Heart left ventricle (tissue), 13 donors: ENCODE measurements at regions not wholly inside any gene's neighbourhood (a gene's known extent, or its start where the extent isn't known, plus 50 kb on each side); places are given as distances from the start of the nearest gene placed in this dataset.

Source experiments
- POLR2A ChIP-seq, 2 donors: fragments of 450-650 bp; IDR thresholded peaks; one replicate each; pipeline ENCODE4 v1.6.1; 2017; ENCODE audit warnings: antibody characterized with exemption in 2 of 2, mild to moderate bottlenecking in 2 of 2, moderate library complexity in 2 of 2
- TF ChIP-seq, protein P1 (sequence below), 12 donors: fragments of 200-600 bp; sonication (generic) in 4 of 12; IDR thresholded peaks; one replicate each; pipeline versions ENCODE4 v1.5.0 to v1.8.0; 2018 to 2022; ENCODE audit warnings: antibody characterized with exemption in 12 of 12, mild to moderate bottlenecking in 5 of 12
- donor health status: ischemic (EF 13 %, LVEDD 7.1; RV severe dilation, severe dysfunction).
- donor health status: DM: no; HTN: yes; CAD: no.
- donor health status: DM: no; HTN: no; CAD: no.
- donor health status: ischemic (EF 25% LVEDD 6.9; RV normal size, moderate dysfunction).
- donor health status: ischemic (EF 25% LVEDD 5.7; RV mildly dilated, moderate dysfunction).
- donor health status: ischemic (EF 35%, LVEDD 5.7; RV mildly dilated, moderate dysfunction).
- donor health status: nonischemic (EF 11% LVEDD 7.7; RV severe dilation, severe dysfunction).
- donor health status: DM: yes; HTN: yes; CAD: no.
- donor health status: PGD.
- donor health status: ischemic (EF 29% LVEDD 5.4; RV normal size, mild dysfunction).
- donor health status: nonischemic (EF 23%, LVEDD 6.1; RV moderate dilation, normal function).

DNA sequence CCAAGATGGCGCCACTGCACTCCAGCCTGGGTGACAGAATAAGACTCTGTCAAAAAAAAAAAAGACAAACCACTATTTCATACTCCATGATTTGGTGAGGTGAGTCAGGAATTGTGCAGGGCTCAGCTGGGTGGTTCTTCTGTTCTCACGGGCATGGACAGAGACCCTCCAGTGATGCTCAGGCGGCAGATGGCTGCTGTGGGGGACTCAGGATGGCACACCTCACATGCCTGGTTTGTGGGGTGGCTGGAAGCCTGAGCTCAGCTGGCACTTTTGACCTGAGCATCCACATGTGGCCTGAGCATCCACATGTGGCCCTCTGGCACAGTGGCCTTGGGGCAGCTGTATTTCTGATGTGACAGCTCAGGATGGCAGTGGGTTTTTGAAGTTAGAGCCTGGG lies 217.2 kb downstream of the IRX2 start:
- TF ChIP-seq, protein P1, sequence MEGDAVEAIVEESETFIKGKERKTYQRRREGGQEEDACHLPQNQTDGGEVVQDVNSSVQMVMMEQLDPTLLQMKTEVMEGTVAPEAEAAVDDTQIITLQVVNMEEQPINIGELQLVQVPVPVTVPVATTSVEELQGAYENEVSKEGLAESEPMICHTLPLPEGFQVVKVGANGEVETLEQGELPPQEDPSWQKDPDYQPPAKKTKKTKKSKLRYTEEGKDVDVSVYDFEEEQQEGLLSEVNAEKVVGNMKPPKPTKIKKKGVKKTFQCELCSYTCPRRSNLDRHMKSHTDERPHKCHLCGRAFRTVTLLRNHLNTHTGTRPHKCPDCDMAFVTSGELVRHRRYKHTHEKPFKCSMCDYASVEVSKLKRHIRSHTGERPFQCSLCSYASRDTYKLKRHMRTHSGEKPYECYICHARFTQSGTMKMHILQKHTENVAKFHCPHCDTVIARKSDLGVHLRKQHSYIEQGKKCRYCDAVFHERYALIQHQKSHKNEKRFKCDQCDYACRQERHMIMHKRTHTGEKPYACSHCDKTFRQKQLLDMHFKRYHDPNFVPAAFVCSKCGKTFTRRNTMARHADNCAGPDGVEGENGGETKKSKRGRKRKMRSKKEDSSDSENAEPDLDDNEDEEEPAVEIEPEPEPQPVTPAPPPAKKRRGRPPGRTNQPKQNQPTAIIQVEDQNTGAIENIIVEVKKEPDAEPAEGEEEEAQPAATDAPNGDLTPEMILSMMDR (IDR thresholded peaks at IDR 0.05), result no peak
- no peak for TF ChIP-seq POLR2A (IDR thresholded peaks at IDR 0.05)
